Liver (tissue), 7 donors: ENCODE measurements at regions not wholly inside any gene's neighbourhood (a gene's known extent, or its start where the extent isn't known, plus 50 kb on each side); places are given as distances from the start of the nearest gene placed in this dataset.

Source experiments
- DNase-seq: peaks from one replicate; pipeline ENCODE4 v3.0.0-alpha.2; 2017; ENCODE audit warnings: low spot score
- H3K27ac ChIP-seq, 2 donors: one replicate each; pipeline ENCODE4 v1.7.0; 2013; ENCODE audit warnings: inconsistent platforms in 2 of 2, low read length in 2 of 2, control low read depth in 1 of 2, low read depth in 1 of 2, mild to moderate bottlenecking in 1 of 2
- H3K27me3 ChIP-seq, 4 donors: one replicate each; pipeline versions ENCODE4 v1.6.1 to v1.7.0; 2013; ENCODE audit warnings: low read length in 3 of 4, inconsistent platforms in 1 of 4, mild to moderate bottlenecking in 1 of 4, moderate library complexity in 1 of 4; ENCODE audit not compliant: control insufficient read depth in 4 of 4, insufficient read depth in 4 of 4
- H3K36me3 ChIP-seq, 4 donors: one replicate each; pipeline versions ENCODE4 v1.6.1 to v1.7.0; 2013; ENCODE audit warnings: low read length in 3 of 4, mild to moderate bottlenecking in 3 of 4, low read depth in 1 of 4, moderate library complexity in 1 of 4; ENCODE audit not compliant: control insufficient read depth in 4 of 4, insufficient read depth in 3 of 4
- H3K4me1 ChIP-seq, 4 donors: one replicate each; pipeline versions ENCODE4 v1.6.1 to v1.7.0; 2013; ENCODE audit warnings: low read length in 3 of 4, mild to moderate bottlenecking in 3 of 4, moderate library complexity in 1 of 4; ENCODE audit not compliant: control insufficient read depth in 4 of 4, insufficient read depth in 4 of 4
- H3K4me3 ChIP-seq, 3 donors: one replicate each; pipeline versions ENCODE4 v1.6.1 to v1.7.0; 2013; ENCODE audit warnings: low read length in 3 of 3, control low read depth in 1 of 3, low read depth in 1 of 3, mild to moderate bottlenecking in 1 of 3
- H3K9ac ChIP-seq, 2 donors: one replicate each; pipeline ENCODE4 v1.7.0; 2013; ENCODE audit warnings: low read length in 2 of 2, mild to moderate bottlenecking in 2 of 2, moderate library complexity in 2 of 2, control low read depth in 1 of 2, low read depth in 1 of 2
- H3K9me3 ChIP-seq, 4 donors: one replicate each; pipeline versions ENCODE4 v1.6.1 to v1.7.0; 2013; ENCODE audit warnings: low read length in 3 of 4; ENCODE audit not compliant: control insufficient read depth in 4 of 4
- EGR1 ChIP-seq, 2 donors: IDR thresholded peaks; 2 replicates each; pipeline ENCODE4 v1.6.1; 2016 to 2018; ENCODE audit warnings: antibody characterized with exemption in 2 of 2, low read depth in 2 of 2
- FOXA1 ChIP-seq: IDR thresholded peaks from 2 replicates; pipeline ENCODE4 v1.6.1; 2016; ENCODE audit warnings: antibody characterized with exemption
- FOXA2 ChIP-seq: IDR thresholded peaks from 2 replicates; pipeline ENCODE4 v1.6.1; 2016; ENCODE audit warnings: antibody characterized with exemption
- GABPA ChIP-seq, 2 donors: IDR thresholded peaks in 1 of 2; conservative IDR thresholded peaks in 1 of 2; 2 replicates each; pipeline ENCODE4 v1.6.1; 2016; ENCODE audit warnings: antibody characterized with exemption in 2 of 2, mild to moderate bottlenecking in 1 of 2, moderate library complexity in 1 of 2
- HNF4A ChIP-seq, 2 donors: conservative IDR thresholded peaks; 2 replicates each; pipeline ENCODE4 v1.6.1; 2016; ENCODE audit warnings: antibody characterized with exemption in 2 of 2, mild to moderate bottlenecking in 2 of 2
- JUND ChIP-seq, 2 donors: IDR thresholded peaks; 2 replicates each; pipeline ENCODE4 v1.6.1; 2016; ENCODE audit warnings: antibody characterized with exemption in 2 of 2
- NR2F2 ChIP-seq: IDR thresholded peaks from 2 replicates; pipeline ENCODE4 v1.6.1; 2016; ENCODE audit warnings: antibody characterized with exemption
- RAD21 ChIP-seq, 2 donors: IDR thresholded peaks; 2 replicates each; pipeline ENCODE4 v1.6.1; 2016; ENCODE audit warnings: antibody characterized with exemption in 2 of 2, mild to moderate bottlenecking in 2 of 2
- RXRA ChIP-seq, 2 donors: IDR thresholded peaks; 2 replicates each; pipeline ENCODE4 v1.6.1; 2017 to 2018; ENCODE audit warnings: antibody characterized with exemption in 2 of 2, mild to moderate bottlenecking in 1 of 2
- SP1 ChIP-seq: IDR thresholded peaks from 2 replicates; pipeline ENCODE4 v1.6.1; 2018; ENCODE audit warnings: antibody characterized with exemption, mild to moderate bottlenecking
- TAF1 ChIP-seq: conservative IDR thresholded peaks from 2 replicates; pipeline ENCODE4 v1.6.1; 2016; ENCODE audit warnings: antibody characterized with exemption, mild to moderate bottlenecking
- YY1 ChIP-seq: IDR thresholded peaks from 2 replicates; pipeline ENCODE4 v1.6.1; 2016; ENCODE audit warnings: antibody characterized with exemption, mild to moderate bottlenecking
- WGBS: extraction: QIAGEN DNeasy Blood & Tissue Kit; methylation state at CpG from one replicate; pipeline ENCODE4 v1.1.7; 2013; 5-methylcytosine and 5-hydroxymethylcytosine counted together
- TF ChIP-seq, protein P1 (sequence below): IDR thresholded peaks from 2 replicates; pipeline ENCODE4 v1.6.1; 2016; ENCODE audit warnings: antibody characterized with exemption
- TF ChIP-seq, protein P2 (sequence below): IDR thresholded peaks from 2 replicates; pipeline ENCODE4 v1.6.1; 2016; ENCODE audit warnings: antibody characterized with exemption, mild to moderate bottlenecking
- TF ChIP-seq, protein P3 (sequence below): IDR thresholded peaks from 2 replicates; pipeline ENCODE4 v1.6.1; 2016; ENCODE audit warnings: antibody characterized with exemption
- TF ChIP-seq, protein P4 (sequence below): IDR thresholded peaks from 2 replicates; pipeline ENCODE4 v1.6.1; 2016; ENCODE audit warnings: antibody characterized with exemption
- donor health status: healthy.
- donor health status: healthy.
- donor health status: healthy.
- donor health status: healthy.

DNA sequence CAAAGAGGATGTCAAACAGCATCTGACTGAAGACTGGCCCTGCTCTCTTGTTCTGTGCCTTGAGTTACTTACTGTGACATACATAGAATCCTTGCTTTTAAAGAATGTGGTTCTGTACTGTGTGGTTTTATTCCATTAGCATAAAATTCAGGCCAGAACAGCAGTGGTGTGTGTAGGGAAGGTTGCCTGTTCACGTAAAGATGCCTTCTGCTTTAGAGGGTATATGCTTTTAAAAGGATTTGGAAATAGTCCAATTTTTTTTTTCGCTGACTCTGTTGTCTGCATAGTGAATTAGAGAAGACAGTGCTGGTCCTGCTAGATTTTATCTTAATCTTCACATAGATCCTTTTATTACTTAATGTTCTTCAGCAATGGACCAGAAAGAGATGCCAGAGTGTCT, 470.8 kb upstream of the SEMA3A start:
- Histone ChIP-seq H3K9me3 (no peaks in the 10 kb centered on the region), H3K36me3 (no peaks in the 10 kb centered on the region), H3K27ac (no peak overlapping the region), H3K4me3 (no peak overlapping the region), H3K9ac (no peak overlapping the region), H3K4me1 (no peaks in the 10 kb centered on the region), H3K27me3 (peaks cover 0 to 3% (median 0%) of the 10 kb centered on the region in 4 donors)
- WGBS, result 82% methylated on average over 2 of the region's 2 CpGs
- TF ChIP-seq TAF1 (no peak), NR2F2 (no peak), FOXA2 (no peak), FOXA1 (no peak), EGR1 (IDR thresholded peaks at IDR 0.05; ENCODE audit: low read depth in 2 of 2) (no peak), RAD21 (IDR thresholded peaks at IDR 0.05) (no peak), GABPA (IDR thresholded peaks at IDR 0.05 in 1 of 2, conservative IDR thresholded peaks at IDR 0.05 in 1 of 2) (no peak), RXRA (IDR thresholded peaks at IDR 0.05) (no peak), JUND (IDR thresholded peaks at IDR 0.05) (no peak)
- TF ChIP-seq, protein P1, sequence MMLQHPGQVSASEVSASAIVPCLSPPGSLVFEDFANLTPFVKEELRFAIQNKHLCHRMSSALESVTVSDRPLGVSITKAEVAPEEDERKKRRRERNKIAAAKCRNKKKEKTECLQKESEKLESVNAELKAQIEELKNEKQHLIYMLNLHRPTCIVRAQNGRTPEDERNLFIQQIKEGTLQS, result no peak
- DNase-seq, result no peak

DNA sequence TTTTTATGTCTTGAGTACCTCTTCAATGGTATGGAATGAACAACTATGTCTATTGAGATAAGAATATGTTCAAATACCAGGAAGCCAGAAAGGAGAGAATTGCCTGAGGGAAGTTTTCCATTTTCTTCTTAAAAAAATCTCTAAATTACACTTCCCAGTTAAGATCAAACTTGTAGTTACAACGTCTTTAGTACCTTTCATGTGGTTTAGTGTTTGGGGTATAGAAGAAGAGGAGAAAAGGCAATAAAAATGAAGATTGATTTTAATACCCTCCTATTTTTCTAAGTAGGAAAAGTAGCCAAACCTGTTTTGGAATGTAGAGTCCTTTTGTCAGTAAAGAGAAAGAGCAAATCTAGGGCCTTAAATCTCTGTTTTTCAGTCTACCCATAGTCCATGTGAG, 470.0 kb upstream of the SEMA3A start:
- Histone ChIP-seq H3K27me3 (peaks cover 0 to 3% (median 0%) of the 10 kb centered on the region in 4 donors), H3K9me3 (no peaks in the 10 kb centered on the region), H3K9ac (no peak overlapping the region), H3K36me3 (no peaks in the 10 kb centered on the region), H3K4me3 (no peak overlapping the region), H3K27ac (no peak overlapping the region), H3K4me1 (no peaks in the 10 kb centered on the region)
- WGBS, result 51% methylated on average over 1 of the region's 1 CpG
- no peak for DNase-seq
- TF ChIP-seq, protein P1, result no peak
- TF ChIP-seq, protein P2, sequence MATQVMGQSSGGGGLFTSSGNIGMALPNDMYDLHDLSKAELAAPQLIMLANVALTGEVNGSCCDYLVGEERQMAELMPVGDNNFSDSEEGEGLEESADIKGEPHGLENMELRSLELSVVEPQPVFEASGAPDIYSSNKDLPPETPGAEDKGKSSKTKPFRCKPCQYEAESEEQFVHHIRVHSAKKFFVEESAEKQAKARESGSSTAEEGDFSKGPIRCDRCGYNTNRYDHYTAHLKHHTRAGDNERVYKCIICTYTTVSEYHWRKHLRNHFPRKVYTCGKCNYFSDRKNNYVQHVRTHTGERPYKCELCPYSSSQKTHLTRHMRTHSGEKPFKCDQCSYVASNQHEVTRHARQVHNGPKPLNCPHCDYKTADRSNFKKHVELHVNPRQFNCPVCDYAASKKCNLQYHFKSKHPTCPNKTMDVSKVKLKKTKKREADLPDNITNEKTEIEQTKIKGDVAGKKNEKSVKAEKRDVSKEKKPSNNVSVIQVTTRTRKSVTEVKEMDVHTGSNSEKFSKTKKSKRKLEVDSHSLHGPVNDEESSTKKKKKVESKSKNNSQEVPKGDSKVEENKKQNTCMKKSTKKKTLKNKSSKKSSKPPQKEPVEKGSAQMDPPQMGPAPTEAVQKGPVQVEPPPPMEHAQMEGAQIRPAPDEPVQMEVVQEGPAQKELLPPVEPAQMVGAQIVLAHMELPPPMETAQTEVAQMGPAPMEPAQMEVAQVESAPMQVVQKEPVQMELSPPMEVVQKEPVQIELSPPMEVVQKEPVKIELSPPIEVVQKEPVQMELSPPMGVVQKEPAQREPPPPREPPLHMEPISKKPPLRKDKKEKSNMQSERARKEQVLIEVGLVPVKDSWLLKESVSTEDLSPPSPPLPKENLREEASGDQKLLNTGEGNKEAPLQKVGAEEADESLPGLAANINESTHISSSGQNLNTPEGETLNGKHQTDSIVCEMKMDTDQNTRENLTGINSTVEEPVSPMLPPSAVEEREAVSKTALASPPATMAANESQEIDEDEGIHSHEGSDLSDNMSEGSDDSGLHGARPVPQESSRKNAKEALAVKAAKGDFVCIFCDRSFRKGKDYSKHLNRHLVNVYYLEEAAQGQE, result no peak
- TF ChIP-seq SP1 (no peak), FOXA2 (no peak), JUND (IDR thresholded peaks at IDR 0.05) (no peak), RXRA (IDR thresholded peaks at IDR 0.05) (no peak), TAF1 (no peak), NR2F2 (no peak), FOXA1 (no peak), HNF4A (conservative IDR thresholded peaks at IDR 0.05) (no peak), RAD21 (IDR thresholded peaks at IDR 0.05) (no peak), GABPA (IDR thresholded peaks at IDR 0.05 in 1 of 2, conservative IDR thresholded peaks at IDR 0.05 in 1 of 2) (no peak), YY1 (no peak)
- TF ChIP-seq, protein P3, sequence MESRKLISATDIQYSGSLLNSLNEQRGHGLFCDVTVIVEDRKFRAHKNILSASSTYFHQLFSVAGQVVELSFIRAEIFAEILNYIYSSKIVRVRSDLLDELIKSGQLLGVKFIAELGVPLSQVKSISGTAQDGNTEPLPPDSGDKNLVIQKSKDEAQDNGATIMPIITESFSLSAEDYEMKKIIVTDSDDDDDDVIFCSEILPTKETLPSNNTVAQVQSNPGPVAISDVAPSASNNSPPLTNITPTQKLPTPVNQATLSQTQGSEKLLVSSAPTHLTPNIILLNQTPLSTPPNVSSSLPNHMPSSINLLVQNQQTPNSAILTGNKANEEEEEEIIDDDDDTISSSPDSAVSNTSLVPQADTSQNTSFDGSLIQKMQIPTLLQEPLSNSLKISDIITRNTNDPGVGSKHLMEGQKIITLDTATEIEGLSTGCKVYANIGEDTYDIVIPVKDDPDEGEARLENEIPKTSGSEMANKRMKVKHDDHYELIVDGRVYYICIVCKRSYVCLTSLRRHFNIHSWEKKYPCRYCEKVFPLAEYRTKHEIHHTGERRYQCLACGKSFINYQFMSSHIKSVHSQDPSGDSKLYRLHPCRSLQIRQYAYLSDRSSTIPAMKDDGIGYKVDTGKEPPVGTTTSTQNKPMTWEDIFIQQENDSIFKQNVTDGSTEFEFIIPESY, result no peak
- TF ChIP-seq, protein P4, sequence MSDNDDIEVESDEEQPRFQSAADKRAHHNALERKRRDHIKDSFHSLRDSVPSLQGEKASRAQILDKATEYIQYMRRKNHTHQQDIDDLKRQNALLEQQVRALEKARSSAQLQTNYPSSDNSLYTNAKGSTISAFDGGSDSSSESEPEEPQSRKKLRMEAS, result no peak
